Sigmoid colon (tissue), 6 donors: ENCODE measurements at regions not wholly inside any gene's neighbourhood (a gene's known extent, or its start where the extent isn't known, plus 50 kb on each side); places are given as distances from the start of the nearest gene placed in this dataset.

Experiments
- DNase-seq: peaks from one replicate; pipeline ENCODE4 v3.0.0-alpha.2; 2019
- H3K27ac ChIP-seq, 4 donors: fragments of 200-600 bp; sonication (generic); one replicate each; pipeline ENCODE4 v1.5.1; 2016 to 2019; ENCODE audit warnings: mild to moderate bottlenecking in 1 of 4
- H3K27me3 ChIP-seq, 3 donors: fragments of 200-600 bp; sonication (generic); one replicate each; pipeline ENCODE4 v1.5.1; 2019; ENCODE audit warnings: mild to moderate bottlenecking in 1 of 3
- H3K36me3 ChIP-seq, 4 donors: fragments of 200-600 bp; sonication (generic); one replicate each; pipeline ENCODE4 v1.5.1; 2016 to 2019
- H3K4me1 ChIP-seq, 4 donors: fragments of 200-600 bp; sonication (generic); one replicate each; pipeline ENCODE4 v1.5.1; 2017 to 2019
- H3K4me3 ChIP-seq, 4 donors: fragments of 200-600 bp; sonication (generic); one replicate each; pipeline ENCODE4 v1.5.1; 2017 to 2019; ENCODE audit warnings: mild to moderate bottlenecking in 2 of 4, moderate library complexity in 1 of 4
- H3K9me3 ChIP-seq, 4 donors: fragments of 200-600 bp in 3 of 4; sonication (generic) in 3 of 4; one replicate each; pipeline versions ENCODE4 v1.5.1 to v1.6.1; 2013 to 2019
- CTCF ChIP-seq, 4 experiments: fragments of 450-650 bp in 3 of 4; fragments of 200-600 bp in 1 of 4; IDR thresholded peaks; one replicate each; pipeline ENCODE4 v1.5.1; 2016 to 2019; ENCODE audit warnings: antibody characterized with exemption in 4 of 4, mild to moderate bottlenecking in 3 of 4, moderate library complexity in 2 of 4
- EP300 ChIP-seq, 4 donors: sonication (generic); formaldehyde crosslinking; IDR thresholded peaks; one replicate each; pipeline ENCODE4 v1.6.1; 2017; ENCODE audit warnings: antibody characterized with exemption in 4 of 4
- POLR2A ChIP-seq, 2 donors: fragments of 450-650 bp; IDR thresholded peaks; one replicate each; pipeline ENCODE4 v1.6.1; 2016; ENCODE audit warnings: antibody characterized with exemption in 2 of 2, mild to moderate bottlenecking in 2 of 2, moderate library complexity in 2 of 2
- POLR2AphosphoS5 ChIP-seq, 4 donors: sonication (generic); formaldehyde crosslinking; IDR thresholded peaks; one replicate each; pipeline ENCODE4 v1.6.1; 2017; ENCODE audit warnings: antibody characterized with exemption in 4 of 4
- WGBS, 2 donors: extraction: QIAGEN DNeasy Blood & Tissue Kit; methylation state at CpG; one replicate each; pipeline ENCODE4 v1.1.7; 2013; 5-methylcytosine and 5-hydroxymethylcytosine counted together
- intact Hi-C: fragments of 100-400 bp; cut with DNase I; formaldehyde crosslinking; loops from one replicate; pipeline ENCODE4 v1.15.1; 2023
- donor health status: healthy with polysubstance abuse.
- donor health status: healthy.

GRCh38 chr11:128392259-128392658 is 195.1 kb downstream of the ETS1 start:
- intact Hi-C loops: no loop called here
- Histone ChIP-seq H3K4me3 (no peak overlapping the region), H3K27ac (no peak overlapping the region), H3K9me3 (no peaks in the 10 kb centered on the region), H3K4me1 (peaks cover 0 to 39% (median 28%) of the 10 kb centered on the region in 4 donors), H3K36me3 (no peaks in the 10 kb centered on the region), H3K27me3 (no peaks in the 10 kb centered on the region)
- TF ChIP-seq CTCF (IDR thresholded peaks at IDR 0.05) (no peak), POLR2AphosphoS5 (IDR thresholded peaks at IDR 0.05) (no peak), EP300 (IDR thresholded peaks at IDR 0.05) (no peak), POLR2A (IDR thresholded peaks at IDR 0.05) (no peak)
- DNase-seq: no peak
- WGBS, 2 donors: 98 to 100% methylated on average over 2 of the region's 2 CpGs

- intact Hi-C loops: no loop called here
- H3K9me3 ChIP-seq: no peaks in the 10 kb centered on the region
- H3K4me3 ChIP-seq: no peak overlapping the region
- H3K27me3 ChIP-seq: no peaks in the 10 kb centered on the region
- H3K27ac ChIP-seq: no peak overlapping the region
- no peak for DNase-seq
- WGBS, 2 donors: 65 to 80% methylated on average over 2 of the region's 2 CpGs
- TF ChIP-seq POLR2A (IDR thresholded peaks at IDR 0.05): no peak
- TF ChIP-seq EP300 (IDR thresholded peaks at IDR 0.05): no peak
- TF ChIP-seq CTCF (IDR thresholded peaks at IDR 0.05): no peak
- TF ChIP-seq POLR2AphosphoS5 (IDR thresholded peaks at IDR 0.05): no peak
- peaks cover 0 to 39% (median 28%) of the 10 kb centered on the region in 4 donors for H3K4me1 ChIP-seq
- no peaks in the 10 kb centered on the region for H3K36me3 ChIP-seq
Observed at GRCh38 chr11:128391811-128392210, 195.5 kb downstream of the ETS1 start.

- TF ChIP-seq POLR2AphosphoS5 (IDR thresholded peaks at IDR 0.05) (peak in 1 of 4 donors; percentile 50), EP300 (IDR thresholded peaks at IDR 0.05) (no peak)
- peak overlapping the region in 2 of 4 donors; percentile 45 to 58 for H3K27ac ChIP-seq
- WGBS, 2 donors: 89 to 91% methylated on average over 1 of the region's 1 CpG
Observed at GRCh38 chr11:128390246-128390645, 197.1 kb downstream of the ETS1 start.

GRCh38 chr11:128389461-128389976 is 197.8 kb downstream of the ETS1 start:
- no peak for TF ChIP-seq POLR2AphosphoS5 (IDR thresholded peaks at IDR 0.05)
- no peaks in the 10 kb centered on the region for H3K27me3 ChIP-seq
- peaks cover 0 to 29% (median 23%) of the 10 kb centered on the region in 4 donors for H3K4me1 ChIP-seq
- no peaks in the 10 kb centered on the region for H3K36me3 ChIP-seq
- DNase-seq: no peak
- peak overlapping the region in 2 of 4 donors; percentile 45 to 58 for H3K27ac ChIP-seq
- no peak overlapping the region for H3K4me3 ChIP-seq
- WGBS, 2 donors: 92 to 93% methylated on average over 7 of the region's 7 CpGs
- no peaks in the 10 kb centered on the region for H3K9me3 ChIP-seq
- intact Hi-C loops: no loop called here

More at GRCh38 chr11:128390246-128390645, 197.1 kb downstream of the ETS1 start:
- intact Hi-C loops: no loop called here
- H3K9me3 ChIP-seq: no peaks in the 10 kb centered on the region
- no peak overlapping the region for H3K4me3 ChIP-seq
- DNase-seq: no peak
- H3K4me1 ChIP-seq: peaks cover 0 to 37% (median 28%) of the 10 kb centered on the region in 4 donors
- no peaks in the 10 kb centered on the region for H3K36me3 ChIP-seq
- no peaks in the 10 kb centered on the region for H3K27me3 ChIP-seq

- intact Hi-C loops: no loop called here
- WGBS, 2 donors: 25 to 71% methylated on average over 5 of the region's 5 CpGs
- H3K36me3 ChIP-seq: no peaks in the 10 kb centered on the region
- H3K27me3 ChIP-seq: no peaks in the 10 kb centered on the region
- DNase-seq: no peak
- no peaks in the 10 kb centered on the region for H3K9me3 ChIP-seq
- H3K4me3 ChIP-seq: no peak overlapping the region
- H3K27ac ChIP-seq: no peak overlapping the region
- TF ChIP-seq POLR2AphosphoS5 (IDR thresholded peaks at IDR 0.05): no peak
- no peak for TF ChIP-seq EP300 (IDR thresholded peaks at IDR 0.05)
- no peak for TF ChIP-seq CTCF (IDR thresholded peaks at IDR 0.05)
- TF ChIP-seq POLR2A (IDR thresholded peaks at IDR 0.05): no peak
- H3K4me1 ChIP-seq: peaks cover 0 to 21% (median 15%) of the 10 kb centered on the region in 4 donors
Observed at GRCh38 chr11:128388206-128388815, 199.0 kb downstream of the ETS1 start.
